NCI-H1092 treated with DMSO at 0.1 percent for 48 hours (cell line): ENCODE measurements at regions not wholly inside any gene's neighbourhood (a gene's known extent, or its start where the extent isn't known, plus 50 kb on each side); places are given as distances from the start of the nearest gene placed in this dataset.

Source experiments
- DNase-seq: peaks from one replicate; lab custom pipeline; 2025; lab: John Stamatoyannopoulos, UW

GRCh38 chr2:56444339-56444738 lies 260.5 kb downstream of the CCDC85A start:
- peak; percentile 18 for DNase-seq

GRCh38 chr2:56448403-56449001 lies 264.7 kb downstream of the CCDC85A start:
- no peak for DNase-seq

GRCh38 chr2:56449002-56449431 lies 265.2 kb downstream of the CCDC85A start:
- no peak for DNase-seq

- no peak for DNase-seq
Measured at GRCh38 chr2:56449449-56449860, 265.7 kb downstream of the CCDC85A start.

- DNase-seq = no peak
Measured at GRCh38 chr2:56450047-56450446, 266.3 kb downstream of the CCDC85A start.

- no peak for DNase-seq
Measured at GRCh38 chr2:56450772-56451171, 267.0 kb downstream of the CCDC85A start.

GRCh38 chr2:56455642-56456041 lies 271.9 kb downstream of the CCDC85A start:
- DNase-seq = no peak

GRCh38 chr2:56456791-56457190 lies 273.0 kb downstream of the CCDC85A start:
- DNase-seq = no peak

- DNase-seq = no peak
Measured at GRCh38 chr2:56460508-56460907, 276.7 kb downstream of the CCDC85A start.

- no peak for DNase-seq
Measured at GRCh38 chr2:56464066-56464465, 280.3 kb downstream of the CCDC85A start.

GRCh38 chr2:56464613-56465012 lies 280.8 kb downstream of the CCDC85A start:
- DNase-seq = no peak

GRCh38 chr2:56465491-56465890 lies 281.7 kb downstream of the CCDC85A start:
- no peak for DNase-seq

- no peak for DNase-seq
Measured at GRCh38 chr2:56473524-56473923, 289.7 kb downstream of the CCDC85A start.

- DNase-seq = peak; percentile 88
Measured at GRCh38 chr2:56474412-56475158, 290.8 kb downstream of the CCDC85A start.

- DNase-seq = peak; percentile 42
Measured at GRCh38 chr2:56475191-56475590, 291.4 kb downstream of the CCDC85A start.

- DNase-seq = no peak
Measured at GRCh38 chr2:56476509-56477071, 292.8 kb downstream of the CCDC85A start.

GRCh38 chr2:56478027-56478426 lies 294.2 kb downstream of the CCDC85A start:
- no peak for DNase-seq

- no peak for DNase-seq
Measured at GRCh38 chr2:56483081-56483480, 299.3 kb downstream of the CCDC85A start.

GRCh38 chr2:56484906-56485305 lies 301.1 kb downstream of the CCDC85A start:
- no peak for DNase-seq

- DNase-seq = no peak
Measured at GRCh38 chr2:56500317-56500716, 316.5 kb downstream of the CCDC85A start.

- DNase-seq = no peak
Measured at GRCh38 chr2:56502616-56503015, 318.8 kb downstream of the CCDC85A start.

GRCh38 chr2:56505885-56506284 lies 322.1 kb downstream of the CCDC85A start:
- DNase-seq = no peak

- no peak for DNase-seq
Measured at GRCh38 chr2:56508662-56509061, 324.9 kb downstream of the CCDC85A start.
